HuH-7 (cell line): ENCODE measurements at regions not wholly inside any gene's neighbourhood (a gene's known extent, or its start where the extent isn't known, plus 50 kb on each side); places are given as distances from the start of the nearest gene placed in this dataset.
"Not testable (repeated sequence)": the region's sequence is repeated elsewhere in the genome, so short reads cannot be mapped to it uniquely, and the experiment has no call there.

ENCODE experiments used
- DNase-seq: peaks from one replicate; pipeline ENCODE4 v3.0.0; 2011; ENCODE audit warnings: low spot score

DNA sequence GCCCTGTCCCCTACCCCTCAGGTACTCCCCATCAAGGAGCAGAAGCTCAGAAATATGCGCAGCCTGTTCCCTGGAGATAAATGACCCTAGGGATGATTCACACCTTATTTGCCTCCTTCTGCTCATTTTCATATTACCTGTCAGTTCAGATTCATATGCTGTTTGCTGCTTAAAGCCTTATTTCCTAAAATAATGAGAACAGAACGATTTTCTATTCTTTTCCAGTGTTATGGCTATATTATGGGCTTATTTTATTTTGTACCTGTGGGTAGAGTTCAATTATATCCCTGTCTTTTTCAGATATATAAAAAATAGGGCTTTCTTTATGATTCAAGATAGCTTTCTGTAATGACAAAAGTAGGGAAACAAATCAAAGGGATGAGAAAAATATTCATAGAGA is 224.8 kb downstream of the RPAP3 start:
- DNase-seq: no peak

DNA sequence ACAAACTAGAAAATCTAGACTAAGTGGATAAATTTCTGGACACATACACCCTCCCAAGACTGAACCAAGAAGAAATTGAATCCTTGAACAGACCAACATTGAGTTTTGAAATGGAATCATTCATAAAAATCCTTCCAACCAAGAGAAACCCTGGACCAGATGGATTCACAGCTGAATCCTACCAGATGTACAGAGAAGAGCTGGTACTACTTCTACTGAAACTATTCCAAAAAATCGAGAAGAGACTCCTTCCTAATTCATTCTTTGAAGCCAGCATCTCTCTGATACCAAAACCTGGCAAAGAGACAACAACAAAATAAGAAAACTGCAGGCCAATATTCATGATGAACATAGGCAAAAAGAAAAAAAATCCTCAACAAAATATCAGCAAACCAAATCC is 227.4 kb downstream of the RPAP3 start:
- DNase-seq: no peak

DNA sequence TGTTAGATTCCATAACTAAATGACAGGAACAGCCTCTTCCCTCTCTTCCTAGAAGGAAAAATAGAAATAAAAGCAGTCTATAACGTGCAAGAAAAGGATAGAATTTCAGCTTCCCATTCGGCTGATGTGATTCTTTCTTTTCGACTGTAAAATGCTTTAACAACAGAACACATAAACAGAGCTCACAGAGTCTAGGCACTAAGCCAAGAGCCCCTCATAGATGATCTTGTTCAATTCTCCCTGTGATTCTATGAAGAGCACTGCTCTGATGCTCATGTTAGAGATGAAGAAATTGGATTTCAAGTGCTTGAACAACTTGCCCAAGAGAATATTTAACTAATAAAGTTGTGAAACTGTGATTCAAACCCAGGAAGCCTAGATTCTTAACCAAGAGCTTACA is 232.7 kb downstream of the RPAP3 start:
- DNase-seq: no peak

GRCh38 chr12:47470349-47470748 is 235.5 kb downstream of the RPAP3 start:
- not testable (repeated sequence) for DNase-seq

DNA sequence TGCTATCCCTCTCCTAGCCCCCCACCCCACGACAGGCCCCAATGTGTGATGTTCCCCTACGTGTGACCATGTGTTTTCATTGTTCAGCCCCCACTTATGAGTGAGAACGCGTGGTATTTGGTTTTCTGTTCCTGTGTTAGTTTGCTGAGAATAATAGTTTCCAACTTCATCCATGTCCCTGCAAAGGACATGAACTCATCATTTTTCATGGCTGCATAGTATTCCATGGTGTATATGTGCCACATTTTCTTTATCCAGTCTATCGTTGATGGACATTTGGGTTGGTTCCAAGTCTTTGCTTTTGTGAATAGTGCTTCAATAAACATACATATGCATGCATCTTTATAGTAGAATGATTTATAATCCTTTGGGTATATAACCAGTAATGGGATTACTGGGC is 241.9 kb downstream of the RPAP3 start:
- not testable (repeated sequence) for DNase-seq

GRCh38 chr12:47458279-47458678 is 247.6 kb downstream of the RPAP3 start:
- peak; percentile 16 for DNase-seq

- no peak for DNase-seq
These were observed 256.0 kb downstream of the RPAP3 start for GRCh38 chr12:47449797-47450196.

DNA sequence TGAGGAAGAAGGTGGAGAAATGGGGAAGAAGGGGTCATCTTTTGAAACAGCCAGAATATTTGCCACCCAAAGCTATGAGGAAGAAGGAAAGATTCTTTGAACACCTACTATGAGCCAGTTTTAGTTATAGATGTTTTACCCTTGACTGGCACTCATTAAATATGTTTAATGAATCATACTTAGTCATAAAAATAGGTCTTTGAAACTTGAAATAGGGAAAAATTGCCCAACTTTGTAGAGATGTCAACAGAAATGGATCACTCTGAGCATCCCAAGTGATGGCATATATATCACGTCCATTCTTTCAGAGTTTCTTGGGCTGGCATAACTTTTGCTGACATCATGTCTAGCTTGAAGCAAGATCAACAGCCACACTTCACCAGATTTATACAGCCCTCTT is 263.5 kb downstream of the RPAP3 start:
- no peak for DNase-seq

GRCh38 chr12:47441490-47441889 is 264.3 kb downstream of the RPAP3 start:
- DNase-seq: no peak

- no peak for DNase-seq
These were observed 267.7 kb downstream of the RPAP3 start for GRCh38 chr12:47438175-47438574.

DNA sequence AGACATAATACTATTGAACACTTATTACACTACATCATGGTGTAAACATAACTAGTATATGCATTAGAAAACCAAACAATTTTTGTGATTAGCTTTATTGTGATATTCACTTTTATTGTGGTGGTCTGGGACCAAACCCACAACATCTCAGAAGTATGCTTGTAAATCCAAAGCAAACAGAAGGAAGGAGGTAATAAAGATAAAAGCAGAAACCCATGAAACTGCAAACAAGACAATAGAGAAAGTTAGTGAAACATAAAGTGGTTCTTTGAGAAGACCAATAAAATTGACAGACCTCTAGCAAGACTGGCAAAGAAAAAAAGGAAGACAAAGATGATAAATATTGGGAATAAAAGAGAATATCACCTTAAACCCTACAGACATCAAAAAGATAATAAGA is 268.3 kb downstream of the RPAP3 start:
- no peak for DNase-seq

- no peak for DNase-seq
These were observed 272.0 kb downstream of the RPAP3 start for GRCh38 chr12:47433876-47434275.

DNA sequence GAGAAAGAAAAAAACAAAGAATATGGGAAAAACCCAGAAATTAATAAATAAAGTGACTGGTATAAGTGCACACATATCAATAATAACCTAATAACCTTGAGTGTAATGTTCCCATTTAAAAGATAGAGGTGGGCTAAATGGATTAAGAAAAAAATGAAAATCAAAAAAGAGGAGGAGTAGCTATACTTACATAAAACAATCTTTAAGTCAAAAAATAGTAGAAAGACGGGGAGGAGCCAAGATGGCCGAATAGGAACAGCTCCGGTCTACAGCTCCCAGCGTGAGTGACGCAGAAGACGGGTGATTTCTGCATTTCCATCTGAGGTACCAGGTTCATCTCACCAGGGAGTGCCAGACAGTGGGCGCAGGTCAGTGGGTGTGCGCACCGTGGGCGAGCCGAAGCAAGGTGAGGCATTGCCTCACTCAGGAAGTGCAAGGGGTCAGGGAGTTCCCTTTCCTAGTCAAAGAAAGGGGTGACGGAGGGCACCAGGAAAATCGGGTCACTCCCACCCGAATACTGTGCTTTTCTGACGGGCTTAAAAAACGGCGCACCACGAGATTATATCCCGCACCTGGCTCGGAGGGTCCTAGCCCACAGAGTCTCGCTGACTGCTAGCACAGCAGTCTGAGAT is 279.0 kb downstream of the RPAP3 start:
- DNase-seq: not testable (repeated sequence)

GRCh38 chr12:47422611-47423010 is 283.2 kb downstream of the RPAP3 start:
- DNase-seq: no peak

DNA sequence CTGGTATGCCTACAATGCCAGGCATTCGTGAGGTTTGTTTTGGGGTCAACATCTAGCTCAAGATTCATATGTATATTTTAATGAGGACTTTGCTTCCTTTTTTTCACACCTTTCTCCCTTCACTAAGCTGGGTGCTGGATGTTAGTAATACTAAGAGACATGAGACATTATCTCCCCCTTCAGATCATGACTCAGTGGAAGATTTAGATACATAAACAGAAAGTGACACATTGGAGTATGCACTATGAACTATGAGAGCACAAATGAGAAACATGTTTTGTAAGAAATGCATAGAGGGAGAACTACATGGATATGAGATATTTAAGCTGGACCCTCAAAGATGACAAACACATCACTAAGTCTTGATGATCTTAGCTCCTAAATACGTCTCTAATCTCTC is 286.3 kb downstream of the RPAP3 start:
- DNase-seq: no peak

DNA sequence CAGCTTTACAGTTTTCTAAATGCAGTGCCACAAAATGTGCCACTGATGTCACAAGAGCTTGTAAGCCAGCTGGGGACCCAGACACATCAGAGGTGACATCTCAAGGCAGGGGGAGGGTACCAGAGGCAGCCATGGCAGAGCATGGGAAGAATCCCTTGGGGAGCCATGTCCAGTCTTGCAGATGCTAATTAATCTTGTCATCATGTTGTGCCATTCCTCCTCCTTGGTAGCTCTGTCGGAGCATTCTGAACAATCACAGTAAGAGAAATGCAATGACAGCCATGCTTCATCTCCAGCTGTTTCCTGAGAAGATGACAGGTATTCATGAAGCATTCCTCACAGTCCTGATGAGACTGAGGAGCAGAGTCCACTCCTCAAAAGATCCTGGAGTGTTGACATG is 287.9 kb downstream of the RPAP3 start:
- no peak for DNase-seq

- no peak for DNase-seq
These were observed 288.7 kb downstream of the RPAP3 start for GRCh38 chr12:47417121-47417520.

- DNase-seq: no peak
These were observed 290.8 kb downstream of the RPAP3 start for GRCh38 chr12:47415054-47415453.

DNA sequence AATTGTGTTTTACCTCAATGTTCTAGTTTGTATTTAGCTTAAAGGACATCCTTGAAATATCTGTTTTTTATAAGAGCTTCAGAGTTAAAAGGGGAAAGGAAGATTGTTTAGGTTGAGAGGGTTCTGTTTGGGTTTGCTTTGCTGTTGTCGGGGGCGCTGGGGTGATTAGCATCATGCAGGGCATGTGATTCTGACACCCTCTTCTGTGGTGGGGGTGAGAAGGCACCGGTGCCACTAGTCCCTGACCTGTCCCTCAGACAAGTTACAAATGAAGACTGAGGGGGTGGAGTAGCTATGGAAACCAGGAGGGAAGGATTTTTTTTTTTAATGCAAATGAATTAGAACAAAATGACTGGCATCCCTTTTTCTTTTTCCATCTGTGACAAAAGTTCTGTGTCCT is 291.3 kb downstream of the RPAP3 start:
- DNase-seq: no peak

- peak; percentile 41 for DNase-seq
These were observed 292.0 kb downstream of the RPAP3 start for GRCh38 chr12:47413806-47414205.

DNA sequence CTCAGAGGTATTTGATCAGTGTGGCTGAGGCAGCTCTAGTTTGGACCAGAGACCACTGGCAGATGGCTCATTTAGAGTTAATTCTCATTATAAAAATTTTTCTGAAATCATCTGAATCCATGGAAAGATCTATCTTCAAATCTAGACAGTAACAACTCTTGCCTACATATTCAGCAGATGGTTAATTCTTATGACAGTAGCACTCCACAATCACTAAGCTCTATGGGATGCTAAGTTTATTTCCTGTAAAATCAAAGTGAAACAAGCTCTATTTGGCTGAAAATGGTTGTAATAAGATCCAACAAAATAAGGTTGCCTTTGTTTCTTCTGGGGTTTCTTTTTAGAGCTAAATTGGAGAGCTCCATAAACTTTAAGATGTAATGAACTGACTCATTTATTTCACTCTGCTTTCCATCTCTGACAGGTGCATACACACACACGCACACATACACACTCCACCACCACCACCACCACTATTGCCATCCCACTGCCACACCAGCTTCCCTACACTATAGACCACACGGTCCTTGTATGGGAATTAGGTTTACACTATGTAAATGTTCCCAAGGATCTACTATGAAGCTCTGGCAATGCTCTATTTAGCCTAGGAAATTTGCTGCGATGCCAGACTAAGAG is 293.1 kb downstream of the RPAP3 start:
- DNase-seq: no peak

DNA sequence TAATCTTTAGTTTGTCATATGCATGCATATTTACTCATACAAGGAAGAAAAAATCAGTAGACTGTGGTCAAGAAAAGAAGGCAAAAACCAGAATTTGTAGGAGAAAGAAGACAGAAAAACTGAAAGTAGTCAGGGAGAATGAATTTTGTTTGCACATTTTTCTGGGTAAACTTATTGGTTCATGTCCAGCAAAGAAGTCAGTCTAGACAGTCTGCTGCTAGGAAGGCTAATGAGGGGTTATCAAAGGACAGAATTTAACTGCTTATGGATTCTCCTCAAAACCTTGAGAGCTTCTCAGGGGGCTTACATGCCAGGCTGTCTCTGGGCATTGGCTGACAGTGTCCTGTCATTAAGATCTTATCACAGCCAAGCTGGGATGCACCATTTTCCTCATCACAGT is 293.9 kb downstream of the RPAP3 start:
- DNase-seq: no peak

DNA sequence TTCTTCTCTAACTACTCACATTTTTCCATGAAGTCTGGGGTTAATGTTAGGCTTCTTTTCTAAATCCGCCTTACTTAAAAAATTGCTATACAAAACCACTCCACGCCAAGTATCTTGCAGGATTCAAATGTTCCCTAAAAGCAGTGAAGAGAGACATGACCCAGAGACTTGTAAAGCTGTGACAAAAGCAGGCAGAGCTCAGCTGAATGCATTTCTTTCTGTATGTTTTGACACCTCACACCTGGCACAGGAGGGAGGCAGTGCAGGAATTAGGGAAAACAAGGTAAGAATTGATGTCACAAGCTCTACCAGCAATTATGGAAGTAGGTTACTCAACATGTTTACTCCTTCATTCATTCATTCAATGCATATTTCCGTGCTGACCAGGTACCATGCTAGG is 295.0 kb downstream of the RPAP3 start:
- DNase-seq: no peak

DNA sequence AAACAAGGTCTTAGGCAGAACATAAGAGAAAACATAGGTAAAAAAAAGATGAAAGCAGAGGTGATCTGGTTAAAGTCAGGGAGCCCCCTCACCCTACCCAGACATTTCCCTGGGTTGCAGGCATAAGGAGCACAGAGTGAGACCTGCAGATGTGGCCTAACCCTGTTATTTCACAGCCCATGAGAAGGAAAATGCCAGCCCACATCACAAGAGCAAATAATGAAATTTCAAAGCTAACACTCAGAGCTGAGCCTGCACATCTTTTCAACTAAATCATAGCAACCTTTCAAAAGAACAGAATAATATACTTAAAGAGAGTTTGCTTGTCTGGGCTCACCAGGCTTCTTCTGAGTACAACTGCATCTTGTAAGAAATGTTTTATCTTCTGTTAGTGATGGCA is 295.4 kb downstream of the RPAP3 start:
- no peak for DNase-seq
